ENCODE measurements at regions not wholly inside any gene's neighbourhood (a gene's known extent, or its start where the extent isn't known, plus 50 kb on each side); places are given as distances from the start of the nearest gene placed in this dataset.
"Not testable (repeated sequence)": the region's sequence is repeated elsewhere in the genome, so short reads cannot be mapped to it uniquely, and the experiment has no call there.

GRCh38 chr11:38339835-38340440, 1741.9 kb upstream of the RAG2 start:
- Histone ChIP-seq H3K27ac (ENCODE audit: low read depth, low read length) (no peak overlapping the region), H3K27me3 (ENCODE audit: control insufficient read depth, insufficient read depth, low read length) (no peaks in the 10 kb centered on the region)
- POLR2A ChIA-PET = no interaction called here

GRCh38 chr11:38338022-38338421, 1740.0 kb upstream of the RAG2 start:
- H3K27me3 ChIP-seq (ENCODE audit: control insufficient read depth, insufficient read depth, low read length); POLR2A ChIA-PET; DNase-seq (ENCODE audit: low read depth, low spot score); H3K9me3 ChIP-seq (ENCODE audit: control insufficient read depth, insufficient read depth, low read length); CTCF ChIA-PET; H3K27ac ChIP-seq (ENCODE audit: low read depth, low read length); H3K4me3 ChIP-seq (ENCODE audit: low read depth, low read length): not testable (repeated sequence)

More at GRCh38 chr11:38339835-38340440, 1741.9 kb upstream of the RAG2 start:
- Histone ChIP-seq H3K4me3 (ENCODE audit: low read depth, low read length) (no peak overlapping the region), H3K9me3 (ENCODE audit: control insufficient read depth, insufficient read depth, low read length) (peaks cover 3% of the 10 kb centered on the region; the same call in 1 of the 2 replicates)
- TF ChIP-seq CTCF (IDR thresholded peaks at IDR 0.05; ENCODE audit: low read depth, low read length) = no peak
- CTCF ChIA-PET = no interaction called here
- no peak for DNase-seq (ENCODE audit: low read depth, low spot score)

GRCh38 chr11:38332046-38332445, 1734.0 kb upstream of the RAG2 start:
- no peak for DNase-seq (ENCODE audit: low read depth, low spot score)
- ChIA-PET POLR2A (no interaction called here), CTCF (interaction anchor here (0.5 kb wide), 2 partner anchors 27 to 449 kb away, joined by 3 to 4 read pairs; no protein-coding TSS in a partner anchor)
- H3K27me3 ChIP-seq (ENCODE audit: control insufficient read depth, insufficient read depth, low read length) = no peaks in the 10 kb centered on the region
- no peak overlapping the region for H3K27ac ChIP-seq (ENCODE audit: low read depth, low read length)
- no peak for TF ChIP-seq CTCF (IDR thresholded peaks at IDR 0.05; ENCODE audit: low read depth, low read length)
- peaks cover 3% of the 10 kb centered on the region; the same call in 1 of the 2 replicates for H3K9me3 ChIP-seq (ENCODE audit: control insufficient read depth, insufficient read depth, low read length)
- H3K4me3 ChIP-seq (ENCODE audit: low read depth, low read length) = no peak overlapping the region

- no peak overlapping the region for H3K27ac ChIP-seq (ENCODE audit: low read depth, low read length)
- H3K4me3 ChIP-seq (ENCODE audit: low read depth, low read length) = no peak overlapping the region
- TF ChIP-seq CTCF (IDR thresholded peaks at IDR 0.05; ENCODE audit: low read depth, low read length) = no peak
- ChIA-PET CTCF (no interaction called here), POLR2A (no interaction called here)
- H3K9me3 ChIP-seq (ENCODE audit: control insufficient read depth, insufficient read depth, low read length) = no peaks in the 10 kb centered on the region
- no peaks in the 10 kb centered on the region for H3K27me3 ChIP-seq (ENCODE audit: control insufficient read depth, insufficient read depth, low read length)
- no peak for DNase-seq (ENCODE audit: low read depth, low spot score)
Observed at GRCh38 chr11:38330578-38330977, 1732.5 kb upstream of the RAG2 start.

- no peak for DNase-seq (ENCODE audit: low read depth, low spot score)
- no peak overlapping the region for H3K27ac ChIP-seq (ENCODE audit: low read depth, low read length)
- CTCF ChIA-PET = no interaction called here
Observed at GRCh38 chr11:38323961-38324761, 1726.1 kb upstream of the RAG2 start.

More at GRCh38 chr11:38323961-38324761, 1726.1 kb upstream of the RAG2 start:
- Histone ChIP-seq H3K4me3 (ENCODE audit: low read depth, low read length) (no peak overlapping the region), H3K9me3 (ENCODE audit: control insufficient read depth, insufficient read depth, low read length) (0 out of 2 replicates have a peak, but pooled peaks cover 2% of the 10 kb centered on the region), H3K27me3 (ENCODE audit: control insufficient read depth, insufficient read depth, low read length) (no peaks in the 10 kb centered on the region)
- POLR2A ChIA-PET = no interaction called here
- TF ChIP-seq CTCF (IDR thresholded peaks at IDR 0.05; ENCODE audit: low read depth, low read length) = no peak
